SK-N-SH treated with all-trans-retinoic acid at 6 μM for 48 hours (cell line): ENCODE measurements at regions not wholly inside any gene's neighbourhood (a gene's known extent, or its start where the extent isn't known, plus 50 kb on each side); places are given as distances from the start of the nearest gene placed in this dataset.

Source experiments
- ATAC-seq: fragments of 200-7000 bp; cut with Tn5 transposase; 3 replicates; pipeline ENCODE4 v1.9.1; 2020; ENCODE audit warnings: mild to moderate bottlenecking, moderate library complexity
- ARNTL ChIP-seq: fragments of 450-650 bp; formaldehyde crosslinking; IDR thresholded peaks from 2 replicates; pipeline ENCODE4 v1.5.0; 2020; ENCODE audit warnings: low read depth, mild to moderate bottlenecking, moderate library complexity, borderline replicate concordance
- CSDC2 ChIP-seq: fragments of 250-450 bp; sonication (Bioruptor Pico); IDR thresholded peaks from 2 replicates; pipeline ENCODE4 v1.5.0; 2020; ENCODE audit warnings: mild to moderate bottlenecking, moderate library complexity
- ESRRG ChIP-seq: fragments of 250-450 bp; sonication (Bioruptor Pico); IDR thresholded peaks from 2 replicates; pipeline ENCODE4 v1.6.1; 2021; ENCODE audit warnings: mild to moderate bottlenecking
- ISL1 ChIP-seq: fragments of 250-450 bp; sonication (Bioruptor Pico); IDR thresholded peaks from 2 replicates; pipeline ENCODE4 v2.1.2; 2022; ENCODE audit warnings: mild to moderate bottlenecking, moderate library complexity
- OSR1 ChIP-seq: fragments of 250-450 bp; sonication (Bioruptor Pico); IDR thresholded peaks from 2 replicates; pipeline ENCODE4 v1.8.0; 2022; ENCODE audit warnings: moderate library complexity, mild to moderate bottlenecking, inconsistent platforms
- PPARA ChIP-seq: fragments of 250-450 bp; sonication (Bioruptor Pico); IDR thresholded peaks from 2 replicates; pipeline ENCODE4 v1.5.0; 2020; ENCODE audit warnings: mild to moderate bottlenecking, borderline replicate concordance
- RARB ChIP-seq: fragments of 250-450 bp; sonication (Bioruptor Pico); IDR thresholded peaks from 2 replicates; pipeline ENCODE4 v1.8.0; 2021; ENCODE audit warnings: mild to moderate bottlenecking, moderate library complexity
- SNAI2 ChIP-seq: fragments of 250-450 bp; sonication (Bioruptor Pico); IDR thresholded peaks from 2 replicates; pipeline ENCODE4 v1.5.0; 2020; ENCODE audit warnings: mild to moderate bottlenecking, moderate library complexity
- TCF4 ChIP-seq: fragments of 250-450 bp; sonication (Bioruptor Pico); IDR thresholded peaks from 2 replicates; pipeline ENCODE4 v1.8.0; 2021; ENCODE audit warnings: mild to moderate bottlenecking, moderate library complexity, borderline replicate concordance
- TOX ChIP-seq: fragments of 250-450 bp; sonication (Bioruptor Pico); IDR thresholded peaks from 2 replicates; pipeline ENCODE4 v1.8.0; 2021; ENCODE audit warnings: mild to moderate bottlenecking, moderate library complexity, borderline replicate concordance
- ZC3H10 ChIP-seq: fragments of 250-450 bp; sonication (Bioruptor Pico); IDR thresholded peaks from 2 replicates; pipeline ENCODE4 v1.5.1; 2021; ENCODE audit warnings: mild to moderate bottlenecking, moderate library complexity
- ZFP3 ChIP-seq: fragments of 250-450 bp; sonication (Bioruptor Pico); IDR thresholded peaks from 2 replicates; pipeline ENCODE4 v1.5.0; 2020; ENCODE audit warnings: mild to moderate bottlenecking, moderate library complexity
- ZFP30 ChIP-seq: fragments of 450-650 bp; formaldehyde crosslinking; IDR thresholded peaks from 2 replicates; pipeline ENCODE4 v1.5.0; 2022; ENCODE audit warnings: mild to moderate bottlenecking, moderate library complexity
- ZNF565 ChIP-seq: fragments of 450-650 bp; formaldehyde crosslinking; conservative IDR thresholded peaks from 2 replicates; pipeline ENCODE4 v1.5.0; 2020; ENCODE audit warnings: low read depth, mild to moderate bottlenecking, moderate library complexity
- ZNF8 ChIP-seq: fragments of 450-650 bp; formaldehyde crosslinking; IDR thresholded peaks from 2 replicates; pipeline ENCODE4 v1.5.0; 2020; ENCODE audit warnings: mild to moderate bottlenecking, moderate library complexity
- TF ChIP-seq, protein P1 (sequence below): fragments of 250-450 bp; sonication (Bioruptor Pico); IDR thresholded peaks from 2 replicates; pipeline ENCODE4 v1.5.1; 2020; ENCODE audit warnings: low read depth, mild to moderate bottlenecking, moderate library complexity
- TF ChIP-seq, protein P2 (sequence below): fragments of 250-450 bp; sonication (Bioruptor Pico); IDR thresholded peaks from 2 replicates; pipeline ENCODE4 v1.8.0; 2020; ENCODE audit warnings: mild to moderate bottlenecking, moderate library complexity, borderline replicate concordance
- TF ChIP-seq, protein P3 (sequence below): fragments of 250-450 bp; sonication (Bioruptor Pico); IDR thresholded peaks from 2 replicates; pipeline ENCODE4 v1.8.0; 2021; ENCODE audit warnings: low read depth, mild to moderate bottlenecking, moderate library complexity, borderline replicate concordance
- TF ChIP-seq, protein P4 (sequence below): fragments of 250-450 bp; sonication (Bioruptor Pico); IDR thresholded peaks from 2 replicates; pipeline ENCODE4 v1.5.1; 2021; ENCODE audit warnings: mild to moderate bottlenecking, moderate library complexity
- TF ChIP-seq, protein P5 (sequence below): fragments of 250-450 bp; sonication (Bioruptor Pico); IDR thresholded peaks from 2 replicates; pipeline ENCODE4 v1.5.0; 2020; ENCODE audit warnings: mild to moderate bottlenecking, moderate library complexity

DNA sequence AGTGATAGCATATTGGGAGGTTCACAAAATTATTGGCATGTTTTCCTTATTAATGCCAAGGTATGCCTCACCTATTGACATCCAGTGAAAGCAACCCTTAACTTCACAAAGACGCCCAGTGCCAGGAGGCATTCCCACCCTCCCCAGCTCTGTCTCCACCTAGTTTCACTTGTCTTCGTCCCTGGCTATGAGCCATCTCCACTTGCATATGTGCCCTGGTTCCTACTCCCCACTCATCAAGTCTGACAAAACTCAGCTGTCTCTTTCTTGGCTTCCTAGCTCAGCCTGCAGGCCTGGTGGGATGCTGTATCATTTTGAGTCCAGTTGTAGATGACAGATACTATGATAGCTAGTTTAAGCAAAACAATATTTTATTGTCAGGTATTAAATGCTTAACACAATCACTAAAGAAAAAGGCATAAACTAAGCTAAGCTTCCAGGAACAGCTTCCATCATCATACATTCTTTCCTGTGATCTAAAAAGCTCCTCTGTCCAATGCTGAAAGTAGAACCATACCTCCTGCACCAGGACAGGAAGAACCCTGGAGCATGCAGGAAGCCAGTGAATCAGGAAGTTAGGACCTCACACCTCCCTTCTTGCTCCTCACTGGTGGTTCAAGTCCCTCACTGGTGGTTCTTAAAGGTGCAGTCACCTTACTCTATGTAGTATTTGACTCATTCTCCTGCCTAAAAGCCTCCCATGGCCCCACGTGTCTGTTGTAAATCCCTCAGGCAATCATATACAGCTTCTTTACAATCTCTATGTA, 410.3 kb upstream of the RASGEF1B start (continued):
- TF ChIP-seq, protein P1, sequence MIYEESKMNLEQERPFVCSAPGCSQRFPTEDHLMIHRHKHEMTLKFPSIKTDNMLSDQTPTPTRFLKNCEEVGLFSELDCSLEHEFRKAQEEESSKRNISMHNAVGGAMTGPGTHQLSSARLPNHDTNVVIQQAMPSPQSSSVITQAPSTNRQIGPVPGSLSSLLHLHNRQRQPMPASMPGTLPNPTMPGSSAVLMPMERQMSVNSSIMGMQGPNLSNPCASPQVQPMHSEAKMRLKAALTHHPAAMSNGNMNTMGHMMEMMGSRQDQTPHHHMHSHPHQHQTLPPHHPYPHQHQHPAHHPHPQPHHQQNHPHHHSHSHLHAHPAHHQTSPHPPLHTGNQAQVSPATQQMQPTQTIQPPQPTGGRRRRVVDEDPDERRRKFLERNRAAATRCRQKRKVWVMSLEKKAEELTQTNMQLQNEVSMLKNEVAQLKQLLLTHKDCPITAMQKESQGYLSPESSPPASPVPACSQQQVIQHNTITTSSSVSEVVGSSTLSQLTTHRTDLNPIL (CRISPR knock-in tag): no peak
- TF ChIP-seq ESRRG (CRISPR knock-in tag) (no peak), RARB (CRISPR knock-in tag) (no peak)
- TF ChIP-seq, all 23 proteins: peak for 0

DNA sequence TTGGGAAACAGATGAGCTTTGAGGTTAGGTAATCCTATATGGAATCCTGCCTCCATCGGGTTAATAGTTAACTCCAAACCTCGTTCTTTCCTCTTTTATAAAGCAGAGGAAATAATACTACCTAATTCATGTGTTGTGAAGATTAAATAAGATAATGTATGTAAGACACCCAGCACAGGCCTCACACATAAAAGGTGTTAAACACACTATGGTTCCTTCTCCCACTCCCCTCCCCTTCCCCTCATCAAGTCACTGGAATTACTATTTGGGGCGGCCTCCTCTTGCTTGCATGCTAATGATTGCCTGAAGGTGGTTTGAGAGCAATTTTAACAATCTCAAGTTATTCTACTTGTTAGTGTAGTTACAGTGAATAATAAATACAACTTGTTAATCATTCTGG, 404.4 kb upstream of the RASGEF1B start:
- TF ChIP-seq, protein P1 (CRISPR knock-in tag): no peak
- TF ChIP-seq ISL1 (CRISPR knock-in tag) (no peak), ZFP3 (CRISPR knock-in tag) (no peak), RARB (CRISPR knock-in tag) (no peak), ZFP30 (CRISPR knock-in tag) (no peak)
- no peak for ATAC-seq

DNA sequence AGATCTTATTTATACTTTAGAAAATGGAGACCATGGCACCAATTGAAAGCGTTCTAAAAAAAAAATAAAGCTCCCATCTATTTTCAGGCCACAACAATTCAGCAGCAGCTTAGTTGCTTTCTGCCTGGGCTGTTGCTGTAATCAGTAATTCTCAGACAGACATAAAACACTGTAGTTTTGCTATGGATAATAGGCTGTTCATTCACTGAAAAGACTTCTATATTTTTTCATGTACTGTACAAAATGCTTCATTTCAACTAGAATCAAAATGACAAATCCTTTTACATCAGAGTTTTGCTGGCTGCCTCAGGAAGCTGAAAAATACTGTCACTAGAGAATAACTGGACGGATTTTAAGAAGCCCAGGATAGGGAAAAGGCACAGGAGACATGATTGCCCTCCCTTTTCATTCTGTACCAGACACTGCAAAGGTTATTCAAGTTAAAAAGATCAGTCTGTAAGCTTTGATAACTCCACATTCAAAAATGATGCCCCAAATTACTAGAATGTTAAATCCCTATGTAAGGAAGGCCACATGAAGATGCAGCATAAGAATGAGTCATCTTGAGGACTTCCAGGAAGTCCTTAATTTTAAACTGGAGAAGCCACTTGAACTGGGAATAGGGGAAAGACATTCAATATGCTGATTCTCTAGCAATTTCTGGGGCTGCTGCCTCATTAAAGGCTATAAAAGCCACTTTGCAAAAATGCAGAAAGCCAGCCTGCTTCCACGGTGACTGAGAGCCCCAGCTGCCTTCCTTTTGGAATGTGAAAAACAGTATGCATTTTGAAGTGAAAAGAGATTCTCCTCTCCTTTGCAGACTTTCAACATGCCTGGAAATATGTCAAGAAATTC, 403.2 kb upstream of the RASGEF1B start:
- ATAC-seq: no peak
- TF ChIP-seq ZC3H10: no peak
- no peak for TF ChIP-seq ZFP30 (CRISPR knock-in tag)
- no peak for TF ChIP-seq ISL1 (CRISPR knock-in tag)
- TF ChIP-seq, protein P2, sequence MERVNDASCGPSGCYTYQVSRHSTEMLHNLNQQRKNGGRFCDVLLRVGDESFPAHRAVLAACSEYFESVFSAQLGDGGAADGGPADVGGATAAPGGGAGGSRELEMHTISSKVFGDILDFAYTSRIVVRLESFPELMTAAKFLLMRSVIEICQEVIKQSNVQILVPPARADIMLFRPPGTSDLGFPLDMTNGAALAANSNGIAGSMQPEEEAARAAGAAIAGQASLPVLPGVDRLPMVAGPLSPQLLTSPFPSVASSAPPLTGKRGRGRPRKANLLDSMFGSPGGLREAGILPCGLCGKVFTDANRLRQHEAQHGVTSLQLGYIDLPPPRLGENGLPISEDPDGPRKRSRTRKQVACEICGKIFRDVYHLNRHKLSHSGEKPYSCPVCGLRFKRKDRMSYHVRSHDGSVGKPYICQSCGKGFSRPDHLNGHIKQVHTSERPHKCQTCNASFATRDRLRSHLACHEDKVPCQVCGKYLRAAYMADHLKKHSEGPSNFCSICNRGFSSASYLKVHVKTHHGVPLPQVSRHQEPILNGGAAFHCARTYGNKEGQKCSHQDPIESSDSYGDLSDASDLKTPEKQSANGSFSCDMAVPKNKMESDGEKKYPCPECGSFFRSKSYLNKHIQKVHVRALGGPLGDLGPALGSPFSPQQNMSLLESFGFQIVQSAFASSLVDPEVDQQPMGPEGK: no peak
- TF ChIP-seq OSR1 (CRISPR knock-in tag): no peak
- TF ChIP-seq, protein P3, sequence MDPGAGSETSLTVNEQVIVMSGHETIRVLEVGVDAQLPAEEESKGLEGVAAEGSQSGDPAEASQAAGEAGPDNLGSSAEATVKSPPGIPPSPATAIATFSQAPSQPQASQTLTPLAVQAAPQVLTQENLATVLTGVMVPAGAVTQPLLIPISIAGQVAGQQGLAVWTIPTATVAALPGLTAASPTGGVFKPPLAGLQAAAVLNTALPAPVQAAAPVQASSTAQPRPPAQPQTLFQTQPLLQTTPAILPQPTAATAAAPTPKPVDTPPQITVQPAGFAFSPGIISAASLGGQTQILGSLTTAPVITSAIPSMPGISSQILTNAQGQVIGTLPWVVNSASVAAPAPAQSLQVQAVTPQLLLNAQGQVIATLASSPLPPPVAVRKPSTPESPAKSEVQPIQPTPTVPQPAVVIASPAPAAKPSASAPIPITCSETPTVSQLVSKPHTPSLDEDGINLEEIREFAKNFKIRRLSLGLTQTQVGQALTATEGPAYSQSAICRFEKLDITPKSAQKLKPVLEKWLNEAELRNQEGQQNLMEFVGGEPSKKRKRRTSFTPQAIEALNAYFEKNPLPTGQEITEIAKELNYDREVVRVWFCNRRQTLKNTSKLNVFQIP (CRISPR knock-in tag): no peak
- no peak for TF ChIP-seq TCF4 (CRISPR knock-in tag)
- TF ChIP-seq, protein P1 (CRISPR knock-in tag): no peak
- TF ChIP-seq ARNTL (CRISPR knock-in tag): no peak
- TF ChIP-seq PPARA (CRISPR knock-in tag): no peak
- no peak for TF ChIP-seq ZFP3 (CRISPR knock-in tag)
- TF ChIP-seq CSDC2 (CRISPR knock-in tag): no peak
- no peak for TF ChIP-seq ZNF565 (CRISPR knock-in tag)
- TF ChIP-seq ZNF8 (CRISPR knock-in tag): no peak
- TF ChIP-seq TOX (CRISPR knock-in tag): no peak
- TF ChIP-seq, protein P4, sequence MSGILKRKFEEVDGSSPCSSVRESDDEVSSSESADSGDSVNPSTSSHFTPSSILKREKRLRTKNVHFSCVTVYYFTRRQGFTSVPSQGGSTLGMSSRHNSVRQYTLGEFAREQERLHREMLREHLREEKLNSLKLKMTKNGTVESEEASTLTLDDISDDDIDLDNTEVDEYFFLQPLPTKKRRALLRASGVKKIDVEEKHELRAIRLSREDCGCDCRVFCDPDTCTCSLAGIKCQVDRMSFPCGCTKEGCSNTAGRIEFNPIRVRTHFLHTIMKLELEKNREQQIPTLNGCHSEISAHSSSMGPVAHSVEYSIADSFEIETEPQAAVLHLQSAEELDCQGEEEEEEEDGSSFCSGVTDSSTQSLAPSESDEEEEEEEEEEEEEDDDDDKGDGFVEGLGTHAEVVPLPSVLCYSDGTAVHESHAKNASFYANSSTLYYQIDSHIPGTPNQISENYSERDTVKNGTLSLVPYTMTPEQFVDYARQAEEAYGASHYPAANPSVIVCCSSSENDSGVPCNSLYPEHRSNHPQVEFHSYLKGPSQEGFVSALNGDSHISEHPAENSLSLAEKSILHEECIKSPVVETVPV (CRISPR knock-in tag): no peak
- TF ChIP-seq, protein P5, sequence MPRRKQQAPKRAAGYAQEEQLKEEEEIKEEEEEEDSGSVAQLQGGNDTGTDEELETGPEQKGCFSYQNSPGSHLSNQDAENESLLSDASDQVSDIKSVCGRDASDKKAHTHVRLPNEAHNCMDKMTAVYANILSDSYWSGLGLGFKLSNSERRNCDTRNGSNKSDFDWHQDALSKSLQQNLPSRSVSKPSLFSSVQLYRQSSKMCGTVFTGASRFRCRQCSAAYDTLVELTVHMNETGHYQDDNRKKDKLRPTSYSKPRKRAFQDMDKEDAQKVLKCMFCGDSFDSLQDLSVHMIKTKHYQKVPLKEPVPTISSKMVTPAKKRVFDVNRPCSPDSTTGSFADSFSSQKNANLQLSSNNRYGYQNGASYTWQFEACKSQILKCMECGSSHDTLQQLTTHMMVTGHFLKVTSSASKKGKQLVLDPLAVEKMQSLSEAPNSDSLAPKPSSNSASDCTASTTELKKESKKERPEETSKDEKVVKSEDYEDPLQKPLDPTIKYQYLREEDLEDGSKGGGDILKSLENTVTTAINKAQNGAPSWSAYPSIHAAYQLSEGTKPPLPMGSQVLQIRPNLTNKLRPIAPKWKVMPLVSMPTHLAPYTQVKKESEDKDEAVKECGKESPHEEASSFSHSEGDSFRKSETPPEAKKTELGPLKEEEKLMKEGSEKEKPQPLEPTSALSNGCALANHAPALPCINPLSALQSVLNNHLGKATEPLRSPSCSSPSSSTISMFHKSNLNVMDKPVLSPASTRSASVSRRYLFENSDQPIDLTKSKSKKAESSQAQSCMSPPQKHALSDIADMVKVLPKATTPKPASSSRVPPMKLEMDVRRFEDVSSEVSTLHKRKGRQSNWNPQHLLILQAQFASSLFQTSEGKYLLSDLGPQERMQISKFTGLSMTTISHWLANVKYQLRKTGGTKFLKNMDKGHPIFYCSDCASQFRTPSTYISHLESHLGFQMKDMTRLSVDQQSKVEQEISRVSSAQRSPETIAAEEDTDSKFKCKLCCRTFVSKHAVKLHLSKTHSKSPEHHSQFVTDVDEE (CRISPR knock-in tag): no peak
- TF ChIP-seq RARB (CRISPR knock-in tag): no peak
- TF ChIP-seq SNAI2 (CRISPR knock-in tag): no peak
